IMR-90 (cell line): ENCODE measurements at regions not wholly inside any gene's neighbourhood (a gene's known extent, or its start where the extent isn't known, plus 50 kb on each side); places are given as distances from the start of the nearest gene placed in this dataset.

ENCODE experiments used
- ATAC-seq: fragments of 200-7000 bp; cut with Tn5 transposase; 2 replicates; pipeline ENCODE4 v1.9.1; 2020; ENCODE audit warnings: low read depth, mild to moderate bottlenecking, moderate library complexity
- BruUV-seq: library from RNA; stranded (reverse); fragments of 400-500 nt; replicated peaks from 2 replicates; lab custom pipeline; 2021; lab: Mats Ljungman, UMichigan
- CTCF ChIA-PET: fragments of 300-600 bp; formaldehyde crosslinking; extraction: SDS; loops from one replicate; lab custom pipeline; 2021; ENCODE audit warnings: antibody characterized with exemption; lab: Yijun Ruan, JAX
- POLR2A ChIA-PET: fragments of 300-600 bp; sonication (Branson Sonifier 250); formaldehyde crosslinking; loops from one replicate; lab custom pipeline; 2022; ENCODE audit warnings: antibody characterized with exemption; ENCODE audit not compliant: unreplicated experiment; lab: Charles Lee
- DNase-seq: peaks from one replicate; pipeline ENCODE4 v3.0.0; 2013
- H2AFZ ChIP-seq: replicated peaks from 2 replicates; pipeline ENCODE3; 2013; ENCODE audit warnings: low read length, mild to moderate bottlenecking; ENCODE audit not compliant: poor library complexity
- H2AK5ac ChIP-seq: 2 replicates; pipeline ENCODE4 v1.6.1; 2013; ENCODE audit warnings: low read depth, low read length, inconsistent platforms
- H2AK9ac ChIP-seq: replicated peaks from 2 replicates; pipeline ENCODE3; 2013; ENCODE audit warnings: mild to moderate bottlenecking, low read depth, low read length, moderate library complexity; ENCODE audit not compliant: poor library complexity
- H2BK120ac ChIP-seq: 2 replicates; pipeline ENCODE4 v1.6.1; 2013; ENCODE audit warnings: low read depth, low read length, inconsistent platforms
- H2BK15ac ChIP-seq: 3 replicates; pipeline ENCODE4 v1.6.1; 2013; ENCODE audit warnings: low read depth, low read length, inconsistent platforms
- H2BK20ac ChIP-seq: 2 replicates; pipeline ENCODE4 v1.6.1; 2013; ENCODE audit warnings: low read depth, mild to moderate bottlenecking, inconsistent platforms, low read length, moderate library complexity
- H2BK5ac ChIP-seq: 2 replicates; pipeline ENCODE4 v1.6.1; 2013; ENCODE audit warnings: mild to moderate bottlenecking, low read depth, low read length, inconsistent platforms; ENCODE audit not compliant: poor library complexity, severe bottlenecking
- H3K14ac ChIP-seq: replicated peaks from 2 replicates; pipeline ENCODE4 v1.6.1; 2013; ENCODE audit warnings: low read depth, low read length, inconsistent platforms
- H3K18ac ChIP-seq: 2 replicates; pipeline ENCODE4 v1.6.1; 2013; ENCODE audit warnings: low read depth, low read length, control low read depth
- H3K23ac ChIP-seq: 2 replicates; pipeline ENCODE4 v1.6.1; 2013; ENCODE audit warnings: low read depth, low read length, inconsistent platforms
- H3K27ac ChIP-seq: 2 replicates; pipeline ENCODE4 v1.5.1; 2013; ENCODE audit warnings: mild to moderate bottlenecking, control low read depth, low read length; ENCODE audit not compliant: insufficient read depth
- H3K27me3 ChIP-seq: 2 replicates; pipeline ENCODE4 v1.6.1; 2013; ENCODE audit warnings: low read length; ENCODE audit not compliant: control insufficient read depth, insufficient read depth
- H3K36me3 ChIP-seq: 2 replicates; pipeline ENCODE4 v1.6.1; 2013; ENCODE audit warnings: low read length, mixed read lengths; ENCODE audit not compliant: control insufficient read depth, insufficient read depth
- H3K4ac ChIP-seq: 2 replicates; pipeline ENCODE4 v1.6.1; 2013; ENCODE audit warnings: low read depth, low read length, inconsistent platforms
- H3K4me1 ChIP-seq: 2 replicates; pipeline ENCODE4 v1.6.1; 2013; ENCODE audit warnings: low read length, mixed read lengths; ENCODE audit not compliant: control insufficient read depth, insufficient read depth
- H3K4me2 ChIP-seq: 2 replicates; pipeline ENCODE4 v1.6.1; 2013; ENCODE audit warnings: low read depth, mild to moderate bottlenecking, control low read depth, low read length, moderate library complexity
- H3K4me3 ChIP-seq: 2 replicates; pipeline ENCODE4 v1.5.1; 2013; ENCODE audit warnings: low read depth, mild to moderate bottlenecking, control low read depth, low read length, moderate library complexity; ENCODE audit not compliant: insufficient read depth
- H3K56ac ChIP-seq: 2 replicates; pipeline ENCODE4 v1.6.1; 2013; ENCODE audit warnings: low read length, inconsistent platforms; ENCODE audit not compliant: insufficient read depth; ENCODE audit errors: extremely low read depth
- H3K79me1 ChIP-seq, 2 experiments: 2 replicates each; pipeline ENCODE4 v1.6.1; 2013; ENCODE audit warnings: low read length in 2 of 2, inconsistent platforms in 1 of 2, low read depth in 1 of 2
- H3K9ac ChIP-seq: 2 replicates; pipeline ENCODE4 v1.6.1; 2013; ENCODE audit warnings: low read depth, low read length, control low read depth
- H3K9me1 ChIP-seq: 2 replicates; pipeline ENCODE4 v1.6.1; 2013; ENCODE audit warnings: low read length, inconsistent platforms; ENCODE audit not compliant: insufficient read depth
- H3K9me3 ChIP-seq: 2 replicates; pipeline ENCODE4 v1.6.1; 2013; ENCODE audit warnings: low read length; ENCODE audit not compliant: control insufficient read depth, insufficient read depth
- H4K20me1 ChIP-seq: 2 replicates; pipeline ENCODE4 v1.6.1; 2013; ENCODE audit warnings: low read length, inconsistent platforms; ENCODE audit not compliant: insufficient read depth
- H4K5ac ChIP-seq: 2 replicates; pipeline ENCODE4 v1.6.1; 2013; ENCODE audit warnings: mild to moderate bottlenecking, low read depth, low read length, control low read depth
- H4K8ac ChIP-seq, 2 experiments: 2 replicates each; pipeline ENCODE4 v1.6.1; 2013; ENCODE audit warnings: low read depth in 2 of 2, low read length in 2 of 2, control low read depth in 1 of 2, inconsistent platforms in 1 of 2
- H4K91ac ChIP-seq: 2 replicates; pipeline ENCODE4 v1.6.1; 2013; ENCODE audit warnings: low read depth, low read length, inconsistent platforms; ENCODE audit not compliant: insufficient read depth
- BHLHE40 ChIP-seq: fragments of 150-350 bp; IDR thresholded peaks from 2 replicates; pipeline ENCODE4 v1.6.1; 2016; ENCODE audit warnings: mild to moderate bottlenecking, low read depth, low read length
- CEBPB ChIP-seq: IDR thresholded peaks from 2 replicates; pipeline ENCODE4 v1.6.1; 2012; ENCODE audit warnings: low read depth, low read length, improper control_type of control experiment
- CHD1 ChIP-seq: IDR thresholded peaks from 2 replicates; pipeline ENCODE4 v1.6.1; 2012; ENCODE audit warnings: low read depth, low read length, improper control_type of control experiment
- CTCF ChIP-seq: conservative IDR thresholded peaks from 2 replicates; pipeline ENCODE4 v1.5.1; 2012; ENCODE audit warnings: mild to moderate bottlenecking, low read depth, low read length, improper control_type of control experiment
- ELK1 ChIP-seq: fragments of 150-350 bp; IDR thresholded peaks from 2 replicates; pipeline ENCODE4 v1.6.1; 2016; ENCODE audit warnings: low read depth, mild to moderate bottlenecking, low read length, moderate library complexity, borderline replicate concordance
- FOS ChIP-seq: fragments of 150-350 bp; IDR thresholded peaks from 2 replicates; pipeline ENCODE4 v1.6.1; 2016; ENCODE audit warnings: low read depth, low read length
- MAFK ChIP-seq: IDR thresholded peaks from 2 replicates; pipeline ENCODE4 v1.6.1; 2012; ENCODE audit warnings: low read depth, low read length, improper control_type of control experiment
- MAZ ChIP-seq: IDR thresholded peaks from 2 replicates; pipeline ENCODE4 v1.6.1; 2012; ENCODE audit warnings: low read depth, mild to moderate bottlenecking, low read length, improper control_type of control experiment, moderate library complexity, borderline replicate concordance
- MXI1 ChIP-seq: IDR thresholded peaks from 2 replicates; pipeline ENCODE4 v1.6.1; 2012; ENCODE audit warnings: low read depth, mild to moderate bottlenecking, low read length, moderate library complexity, borderline replicate concordance
- NFE2L2 ChIP-seq: fragments of 150-350 bp; IDR thresholded peaks from 2 replicates; pipeline ENCODE4 v1.6.1; 2016; ENCODE audit warnings: low read depth, mild to moderate bottlenecking, low read length
- POLR2A ChIP-seq: IDR thresholded peaks from 2 replicates; pipeline ENCODE4 v1.6.1; 2012; ENCODE audit warnings: mild to moderate bottlenecking, low read depth, low read length
- RAD21 ChIP-seq: IDR thresholded peaks from 2 replicates; pipeline ENCODE4 v1.6.1; 2012; ENCODE audit warnings: low read length, improper control_type of control experiment
- RCOR1 ChIP-seq: IDR thresholded peaks from 2 replicates; pipeline ENCODE4 v1.6.1; 2012; ENCODE audit warnings: mild to moderate bottlenecking, low read length, improper control_type of control experiment; ENCODE audit not compliant: insufficient replicate concordance
- RFX5 ChIP-seq: IDR thresholded peaks from 2 replicates; pipeline ENCODE4 v1.8.0; 2012; ENCODE audit warnings: low read depth, mild to moderate bottlenecking, low read length, moderate library complexity
- SMC3 ChIP-seq: fragments of 150-350 bp; IDR thresholded peaks from 2 replicates; pipeline ENCODE4 v1.6.1; 2016; ENCODE audit warnings: low read depth, mild to moderate bottlenecking, antibody characterized with exemption, low read length, moderate library complexity
- USF2 ChIP-seq: fragments of 150-350 bp; IDR thresholded peaks from 2 replicates; pipeline ENCODE4 v1.6.1; 2017; ENCODE audit warnings: mild to moderate bottlenecking, antibody characterized with exemption, low read length, low read depth
- whole genome bisulfite sequencing, 2 experiments: methylation state at CpG; one replicate each; pipeline versions ENCODE4 v1.1.5 to v1.1.7; 2013; ENCODE audit warnings: missing lambda C conversion rate in 2 of 2; ENCODE audit not compliant: insufficient read length in 1 of 2; ENCODE audit errors: extremely low coverage in 2 of 2; 5-methylcytosine and 5-hydroxymethylcytosine counted together
- dilution Hi-C: fragments of 300-500 bp; cut with HindIII; formaldehyde crosslinking; loops from one replicate; pipeline ENCODE4 v1.14.3; 2018; ENCODE audit warnings: low sequenced_read_pairs; ENCODE audit not compliant: unreplicated experiment
- in situ Hi-C: fragments of 300-500 bp; cut with MboI; formaldehyde crosslinking; loops from 3 replicates; pipeline ENCODE4 v1.14.3; 2019; ENCODE audit warnings: low sequenced_read_pairs, inconsistent platforms, mixed read lengths
- intact Hi-C: fragments of 100-400 bp; cut with micrococcal nuclease; formaldehyde crosslinking; loops from 2 replicates; pipeline ENCODE4 v1.10.0; 2022

GRCh38 chr4:159563257-159563656, 460.4 kb downstream of the RAPGEF2 start:
- H2AK5ac ChIP-seq = no peak overlapping the region
- no peak overlapping the region for H3K18ac ChIP-seq
- intact Hi-C loops (no loop called here), in situ Hi-C loops (no loop called here), dilution Hi-C loops (no loop called here)
- no peak overlapping the region for H4K8ac ChIP-seq
- ChIA-PET CTCF (no interaction called here), POLR2A (no interaction called here)
- H3K9ac ChIP-seq = no peak overlapping the region
- no CpG with 5 or more reads among the region's 1 CpG for WGBS, 2 experiments
- DNase-seq = no peak
- no peaks in the 10 kb centered on the region for H3K4me1 ChIP-seq
- no peak overlapping the region for H2BK20ac ChIP-seq
- H2AK9ac ChIP-seq = no peak overlapping the region
- H3K9me3 ChIP-seq = no peaks in the 10 kb centered on the region
- H3K4me3 ChIP-seq = no peak overlapping the region
- no peak overlapping the region for H2AFZ ChIP-seq
- no peak overlapping the region for H3K14ac ChIP-seq
- no peak overlapping the region for H3K56ac ChIP-seq
- H4K5ac ChIP-seq = no peak overlapping the region
- no peaks in the 10 kb centered on the region for H4K20me1 ChIP-seq
- H3K9me1 ChIP-seq = no peaks in the 10 kb centered on the region
- no TSS peak for BruUV-seq
- H3K23ac ChIP-seq = no peak overlapping the region
- H3K27ac ChIP-seq = no peak overlapping the region
- no peaks in the 10 kb centered on the region for H3K27me3 ChIP-seq
- no peak overlapping the region for H2BK15ac ChIP-seq
- H3K4me2 ChIP-seq = no peak overlapping the region
- H3K4ac ChIP-seq = no peak overlapping the region
- no peak for TF ChIP-seq CHD1
- no peak for TF ChIP-seq POLR2A
- TF ChIP-seq NFE2L2 = no peak
- no peak for TF ChIP-seq MAZ
- no peak for TF ChIP-seq RFX5
- no peak for TF ChIP-seq MAFK
- no peak for TF ChIP-seq CTCF
- TF ChIP-seq RAD21 = no peak
- TF ChIP-seq ELK1 = no peak
- no peak for TF ChIP-seq BHLHE40
- TF ChIP-seq SMC3 = no peak
- no peak for TF ChIP-seq CEBPB
- TF ChIP-seq USF2 = no peak
- no peak for TF ChIP-seq MXI1
- no peak for TF ChIP-seq RCOR1
- TF ChIP-seq FOS = no peak
- ATAC-seq = no peak
- H3K36me3 ChIP-seq = no peaks in the 10 kb centered on the region
- no peak overlapping the region for H2BK120ac ChIP-seq
- no peaks in the 10 kb centered on the region for H3K79me1 ChIP-seq
- no peak overlapping the region for H2BK5ac ChIP-seq
- H4K91ac ChIP-seq = no peak overlapping the region
